DOHH2 (cell line): ENCODE measurements at regions not wholly inside any gene's neighbourhood (a gene's known extent, or its start where the extent isn't known, plus 50 kb on each side); places are given as distances from the start of the nearest gene placed in this dataset.

Experiments
- H3F3A ChIP-seq: fragments of 200-600 bp; sonication (generic), shearing (Covaris generic); 2 replicates; pipeline ENCODE4 v1.6.0; 2016; ENCODE audit warnings: antibody characterized with exemption, mild to moderate bottlenecking; ENCODE audit not compliant: control insufficient read depth, insufficient read depth
- H3K27ac ChIP-seq: fragments of 200-600 bp; sonication (generic); 2 replicates; pipeline ENCODE4 v1.5.1; 2014; ENCODE audit warnings: low read depth, mild to moderate bottlenecking, low read length, moderate library complexity
- H3K27me3 ChIP-seq: fragments of 200-600 bp; sonication (generic); 2 replicates; pipeline ENCODE4 v1.6.1; 2014; ENCODE audit warnings: mild to moderate bottlenecking, low read length, mixed read lengths; ENCODE audit not compliant: control insufficient read depth
- H3K36me3 ChIP-seq: fragments of 200-600 bp; sonication (generic); 2 replicates; pipeline ENCODE4 v1.6.1; 2014; ENCODE audit warnings: mild to moderate bottlenecking, low read length, moderate library complexity, mixed read lengths; ENCODE audit not compliant: control insufficient read depth
- H3K4me1 ChIP-seq: fragments of 200-600 bp; sonication (generic); 2 replicates; pipeline ENCODE4 v1.6.1; 2014; ENCODE audit warnings: mild to moderate bottlenecking, low read length, mixed read lengths; ENCODE audit not compliant: control insufficient read depth
- H3K4me2 ChIP-seq: fragments of 200-600 bp; sonication (generic); 2 replicates; pipeline ENCODE4 v1.6.0; 2014; ENCODE audit warnings: mild to moderate bottlenecking, low read length, moderate library complexity
- H3K4me3 ChIP-seq: fragments of 200-600 bp; sonication (generic); 2 replicates; pipeline ENCODE4 v1.5.1; 2014; ENCODE audit warnings: mild to moderate bottlenecking, low read length, mixed read lengths
- H3K79me2 ChIP-seq: fragments of 200-600 bp; sonication (generic); 2 replicates; pipeline ENCODE4 v1.6.1; 2014; ENCODE audit warnings: mild to moderate bottlenecking, low read length, mixed read lengths; ENCODE audit not compliant: control insufficient read depth
- H3K9me2 ChIP-seq: fragments of 200-600 bp; sonication (generic); replicated peaks from 2 replicates; pipeline ENCODE4 v1.6.1; 2014; ENCODE audit warnings: mild to moderate bottlenecking, low read length, mixed read lengths; ENCODE audit not compliant: control insufficient read depth
- H3K9me3 ChIP-seq: fragments of 200-600 bp; sonication (generic); 2 replicates; pipeline ENCODE4 v1.6.1; 2014; ENCODE audit warnings: antibody characterized with exemption, low read length, mixed read lengths; ENCODE audit not compliant: control insufficient read depth, insufficient read depth
- H4K20me1 ChIP-seq: fragments of 200-600 bp; sonication (generic); 2 replicates; pipeline ENCODE4 v1.6.0; 2014; ENCODE audit warnings: low read depth, mild to moderate bottlenecking, antibody characterized with exemption, low read length, moderate library complexity; ENCODE audit not compliant: control insufficient read depth, insufficient read depth
- CTCF ChIP-seq: fragments of 200-600 bp; sonication (generic); IDR thresholded peaks from one replicate; pipeline ENCODE4 v1.5.1; 2014; ENCODE audit warnings: antibody characterized with exemption, mild to moderate bottlenecking, low read depth, low read length; ENCODE audit not compliant: poor library complexity, severe bottlenecking
- EZH2phosphoT487 ChIP-seq: fragments of 200-600 bp; sonication (generic); IDR thresholded peaks from 2 replicates; pipeline ENCODE4 v1.6.1; 2017; ENCODE audit warnings: borderline replicate concordance, mild to moderate bottlenecking, antibody characterized with exemption, low read length, moderate library complexity, mixed read lengths

- Histone ChIP-seq H3K36me3 (no peaks in the 10 kb centered on the region), H3K9me2 (no peaks in the 10 kb centered on the region), H3K4me3 (no peak overlapping the region), H3K27ac (no peak overlapping the region), H3K79me2 (no peaks in the 10 kb centered on the region), H3K27me3 (peaks cover 13% of the 10 kb centered on the region), H3K9me3 (no peaks in the 10 kb centered on the region), H3K4me2 (no peak overlapping the region), H3F3A (no peaks in the 10 kb centered on the region), H4K20me1 (no peaks in the 10 kb centered on the region), H3K4me1 (no peaks in the 10 kb centered on the region)
- TF ChIP-seq EZH2phosphoT487: no peak
- no peak for TF ChIP-seq CTCF
Measured at GRCh38 chr11:70915158-70915985, 337.0 kb downstream of the SHANK2 start.

DNA sequence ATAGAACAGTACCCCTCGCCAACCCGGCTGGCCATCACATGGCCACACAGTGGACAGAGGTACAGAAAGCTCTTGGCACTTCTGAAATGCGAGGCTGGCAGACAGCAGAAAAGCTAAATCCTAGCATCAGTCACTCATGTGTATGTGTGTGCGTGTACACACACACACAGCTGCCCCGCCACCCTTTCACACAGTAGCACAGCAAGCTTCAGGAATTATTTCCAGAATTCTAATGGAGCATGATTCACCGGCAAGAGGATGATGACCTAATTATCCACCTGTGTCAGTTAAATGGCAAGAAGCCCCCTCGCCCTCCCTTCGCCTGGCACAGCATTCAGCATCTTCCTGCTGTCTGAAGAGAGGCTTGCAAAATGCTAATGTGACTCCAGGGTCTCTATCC is 336.0 kb downstream of the SHANK2 start:
- H3K36me3 ChIP-seq: no peaks in the 10 kb centered on the region
- H3K9me2 ChIP-seq: no peaks in the 10 kb centered on the region
- no peaks in the 10 kb centered on the region for H4K20me1 ChIP-seq
- H3K4me1 ChIP-seq: no peaks in the 10 kb centered on the region
- H3K79me2 ChIP-seq: no peaks in the 10 kb centered on the region
- no peak overlapping the region for H3K27ac ChIP-seq
- no peak overlapping the region for H3K4me2 ChIP-seq
- no peaks in the 10 kb centered on the region for H3F3A ChIP-seq
- no peak for TF ChIP-seq EZH2phosphoT487
- H3K27me3 ChIP-seq: peaks cover 13% of the 10 kb centered on the region
- no peak overlapping the region for H3K4me3 ChIP-seq
- no peaks in the 10 kb centered on the region; the same call in 1 of the 2 replicates for H3K9me3 ChIP-seq

GRCh38 chr11:70918242-70918641 is 334.1 kb downstream of the SHANK2 start:
- Histone ChIP-seq H3K9me2 (no peaks in the 10 kb centered on the region), H4K20me1 (no peaks in the 10 kb centered on the region), H3K9me3 (peaks cover 5% of the 10 kb centered on the region; the same call in 1 of the 2 replicates), H3K4me1 (no peaks in the 10 kb centered on the region), H3K27me3 (peaks cover 3% of the 10 kb centered on the region; the same call in 1 of the 2 replicates), H3K4me2 (no peak overlapping the region), H3K36me3 (no peaks in the 10 kb centered on the region), H3K4me3 (no peak overlapping the region), H3K27ac (no peak overlapping the region), H3K79me2 (no peaks in the 10 kb centered on the region), H3F3A (no peaks in the 10 kb centered on the region)
- TF ChIP-seq CTCF (no peak), EZH2phosphoT487 (no peak)

DNA sequence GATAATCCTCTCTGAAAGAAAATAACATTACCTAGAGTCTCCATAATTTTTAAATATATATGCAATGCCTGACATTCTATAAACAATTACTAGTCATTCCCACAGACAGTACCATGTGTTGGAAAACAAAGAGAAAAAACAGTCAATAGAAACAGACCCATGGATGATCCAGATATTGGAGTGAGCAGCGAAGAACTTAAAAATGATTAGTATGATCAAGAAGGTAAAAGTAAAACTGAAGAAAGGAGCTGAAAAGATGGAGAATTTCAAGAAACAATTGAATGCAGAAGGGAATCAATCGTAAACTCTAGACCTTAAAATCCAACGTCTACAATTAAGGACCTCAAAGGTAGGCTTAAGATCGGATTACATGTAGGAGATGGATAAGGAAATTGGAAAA is 330.6 kb downstream of the SHANK2 start:
- Histone ChIP-seq H3K4me2 (no peak overlapping the region), H3K4me1 (no peaks in the 10 kb centered on the region), H3K9me3 (peaks cover 5% of the 10 kb centered on the region; the same call in 1 of the 2 replicates), H3K79me2 (no peaks in the 10 kb centered on the region), H3F3A (no peaks in the 10 kb centered on the region), H3K9me2 (no peaks in the 10 kb centered on the region), H3K27ac (no peak overlapping the region), H3K27me3 (no peaks in the 10 kb centered on the region), H3K36me3 (no peaks in the 10 kb centered on the region), H4K20me1 (no peaks in the 10 kb centered on the region), H3K4me3 (no peak overlapping the region)
- TF ChIP-seq EZH2phosphoT487 (no peak), CTCF (no peak)
